HG02852 (cell line): ENCODE measurements at regions not wholly inside any gene's neighbourhood (a gene's known extent, or its start where the extent isn't known, plus 50 kb on each side); places are given as distances from the start of the nearest gene placed in this dataset.
"Not testable (repeated sequence)": the region's sequence is repeated elsewhere in the genome, so short reads cannot be mapped to it uniquely, and the experiment has no call there.

ENCODE experiments used
- ATAC-seq: cut with Tn5 transposase; IDR thresholded peaks from one replicate; pipeline ENCODE4 v1.9.1; 2021; ENCODE audit warnings: mild to moderate bottlenecking, moderate library complexity; ENCODE audit not compliant: unreplicated experiment

GRCh38 chr21:15119486-15119885, 54.7 kb upstream of the NRIP1 start:
- ATAC-seq: no peak

DNA sequence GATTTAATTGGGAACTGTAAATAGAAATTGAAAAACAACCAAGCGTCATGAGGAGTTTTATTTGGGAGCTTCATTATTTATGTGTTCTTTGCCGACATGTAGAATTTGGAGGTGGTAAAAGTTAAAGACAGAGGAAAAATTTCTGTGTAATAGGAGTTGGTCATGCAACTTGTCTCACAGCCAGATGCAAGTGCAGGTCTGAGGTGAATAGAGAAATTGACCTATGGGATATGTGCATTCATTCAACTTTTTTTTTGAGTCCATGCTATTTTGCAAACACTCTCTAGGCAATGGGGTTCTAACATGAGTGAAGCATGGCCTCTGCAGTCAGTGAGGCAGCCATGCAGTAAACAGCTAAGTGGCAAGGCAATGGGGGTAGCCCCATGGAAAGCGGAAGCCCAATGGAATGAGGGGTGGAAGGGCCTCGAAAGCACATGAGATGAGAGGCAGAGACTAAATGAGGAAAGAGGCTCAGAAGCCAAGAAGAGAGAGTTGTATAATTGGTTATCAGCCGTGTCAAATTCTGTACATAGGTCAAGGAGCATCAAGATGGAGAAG, 56.4 kb upstream of the NRIP1 start:
- no peak for ATAC-seq

DNA sequence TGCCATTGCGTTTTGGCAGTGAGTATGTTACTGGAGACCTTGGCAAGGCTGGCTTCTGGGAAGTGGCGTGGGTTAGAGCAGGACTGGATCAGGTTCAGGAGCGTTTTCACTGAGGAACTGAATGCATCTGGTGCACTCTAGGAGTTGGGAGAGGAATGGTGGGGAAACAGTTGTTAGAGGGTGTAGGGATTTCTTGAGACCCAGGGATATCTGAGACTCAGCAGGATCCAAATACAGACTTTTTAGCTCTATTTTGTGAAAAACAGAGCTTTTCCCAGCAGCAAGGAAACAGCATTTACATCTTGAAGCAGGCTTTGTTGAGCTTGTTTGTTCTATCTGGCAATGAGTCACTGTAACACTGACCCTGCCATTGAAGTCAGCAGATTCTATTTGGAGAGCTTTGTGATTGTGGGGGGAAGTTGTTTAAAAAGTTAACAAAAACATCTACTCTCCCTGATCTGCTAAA, 56.9 kb upstream of the NRIP1 start:
- no peak for ATAC-seq

DNA sequence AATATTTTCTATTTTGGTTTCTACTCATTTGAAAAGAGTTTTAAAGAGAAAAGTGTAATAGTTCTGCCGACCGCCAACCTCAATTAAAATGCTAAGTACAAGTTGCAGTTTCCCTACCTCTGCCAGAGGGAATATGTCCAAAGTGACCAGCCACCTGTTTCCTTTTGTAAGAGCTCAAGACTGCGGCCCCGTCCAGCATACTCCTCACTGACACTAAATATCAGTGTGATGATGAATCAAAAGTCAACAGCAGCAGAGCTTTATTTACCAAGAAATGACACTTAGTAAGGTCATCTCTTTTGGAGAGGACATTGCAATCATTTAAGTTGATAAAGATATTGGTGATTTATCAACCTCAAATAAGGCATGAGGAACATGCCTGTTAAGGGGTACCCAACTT, 57.4 kb upstream of the NRIP1 start:
- ATAC-seq: no peak

- ATAC-seq: no peak
Observed at GRCh38 chr21:15124731-15125130, 59.9 kb upstream of the NRIP1 start.

- no peak for ATAC-seq
Observed at GRCh38 chr21:15126948-15127347, 62.1 kb upstream of the NRIP1 start.

- no peak for ATAC-seq
Observed at GRCh38 chr21:15127437-15127836, 62.6 kb upstream of the NRIP1 start.

GRCh38 chr21:15128267-15128666, 63.5 kb upstream of the NRIP1 start:
- no peak for ATAC-seq

- not testable (repeated sequence) for ATAC-seq
Observed at GRCh38 chr21:15128714-15129113, 63.9 kb upstream of the NRIP1 start.

DNA sequence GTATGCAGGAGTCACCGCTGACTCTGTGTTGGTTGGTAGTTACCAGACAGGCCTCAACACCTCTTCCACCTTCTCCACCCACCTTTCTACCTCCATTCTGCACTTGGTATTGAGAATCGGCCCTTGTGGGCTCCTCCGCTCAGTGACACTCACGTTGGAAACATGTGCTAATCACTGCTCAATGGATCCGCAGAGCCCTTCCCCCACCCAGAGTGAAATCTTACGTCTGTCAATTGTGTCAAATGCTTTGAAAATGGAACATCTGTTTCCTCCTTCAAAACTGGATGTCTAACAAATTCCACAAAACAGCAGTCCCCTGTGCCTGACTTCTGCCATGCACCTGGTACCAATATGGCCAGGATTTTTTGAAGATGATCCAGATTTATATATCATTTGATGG, 65.5 kb upstream of the NRIP1 start:
- ATAC-seq: no peak

DNA sequence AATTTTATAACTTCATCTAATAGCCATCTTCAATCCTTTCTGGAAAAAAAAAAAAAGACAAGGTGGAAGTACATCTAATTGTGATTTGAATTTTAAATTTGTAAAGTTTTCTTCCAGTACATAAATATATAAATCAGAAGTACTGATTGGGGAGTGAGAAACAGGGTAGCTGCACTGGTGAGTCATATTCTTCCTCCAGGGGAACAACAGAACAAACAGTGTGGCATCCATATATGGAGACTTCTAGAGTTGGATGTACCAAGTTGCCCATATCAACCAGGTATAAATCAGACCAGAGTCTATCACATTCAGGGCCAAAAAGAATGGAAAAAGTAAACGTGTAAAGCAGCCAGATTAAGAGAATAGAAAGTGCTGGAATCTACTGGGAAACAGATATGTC, 66.0 kb upstream of the NRIP1 start:
- ATAC-seq: no peak

DNA sequence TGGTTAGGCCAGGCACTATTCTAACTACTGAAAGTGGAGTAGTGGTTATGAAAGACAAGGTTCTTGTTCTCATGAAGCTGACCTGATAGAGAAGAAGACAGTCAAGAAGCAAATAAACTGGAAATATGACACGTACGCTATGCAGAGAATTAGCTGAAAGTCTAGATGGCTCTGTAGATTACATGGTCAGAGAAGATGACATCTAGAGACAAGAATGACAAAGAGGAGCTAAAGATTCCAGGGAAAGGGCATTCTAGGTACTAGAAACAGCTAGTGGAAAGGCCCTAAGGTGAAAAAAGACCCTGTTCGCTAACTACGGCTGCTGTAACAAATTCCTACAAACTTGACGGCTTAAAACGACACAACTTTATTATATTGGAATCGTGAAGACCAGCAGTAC, 68.0 kb upstream of the NRIP1 start:
- ATAC-seq: no peak

DNA sequence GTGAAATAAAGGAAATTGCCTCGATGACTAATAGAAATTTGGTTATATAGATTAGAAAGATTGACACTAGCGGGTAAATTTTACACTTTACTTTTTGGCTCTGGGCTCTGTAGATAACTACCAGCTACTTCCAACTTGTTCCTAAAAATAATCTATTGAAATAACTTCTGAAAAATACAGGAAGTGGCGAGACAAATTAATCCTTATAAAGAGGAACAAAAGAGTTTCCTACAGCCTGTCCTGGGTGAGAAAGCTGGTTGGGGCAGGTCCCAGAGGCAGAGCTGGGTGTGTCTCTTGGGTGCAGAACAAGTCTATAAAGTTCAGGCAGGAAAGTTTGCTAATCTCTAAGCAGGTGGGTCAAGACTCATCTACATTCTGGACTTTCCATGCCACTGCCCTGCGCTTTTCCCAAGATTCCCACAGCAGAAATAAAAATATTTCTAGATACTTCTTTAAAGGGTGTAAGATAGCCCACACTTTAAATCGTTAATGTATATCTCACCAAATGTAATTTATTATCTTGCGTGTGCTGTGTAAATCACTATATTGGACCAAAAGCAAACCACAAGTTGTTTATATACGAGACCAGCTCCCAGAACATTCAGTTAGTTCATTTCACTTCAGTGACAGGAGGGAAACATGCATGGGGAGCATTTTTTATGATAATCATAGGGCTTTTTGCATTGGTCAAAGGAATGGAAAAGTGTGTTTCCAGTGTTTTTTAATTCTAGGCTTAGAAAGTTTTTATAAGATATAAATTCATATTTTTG, 70.1 kb upstream of the NRIP1 start:
- no peak for ATAC-seq

DNA sequence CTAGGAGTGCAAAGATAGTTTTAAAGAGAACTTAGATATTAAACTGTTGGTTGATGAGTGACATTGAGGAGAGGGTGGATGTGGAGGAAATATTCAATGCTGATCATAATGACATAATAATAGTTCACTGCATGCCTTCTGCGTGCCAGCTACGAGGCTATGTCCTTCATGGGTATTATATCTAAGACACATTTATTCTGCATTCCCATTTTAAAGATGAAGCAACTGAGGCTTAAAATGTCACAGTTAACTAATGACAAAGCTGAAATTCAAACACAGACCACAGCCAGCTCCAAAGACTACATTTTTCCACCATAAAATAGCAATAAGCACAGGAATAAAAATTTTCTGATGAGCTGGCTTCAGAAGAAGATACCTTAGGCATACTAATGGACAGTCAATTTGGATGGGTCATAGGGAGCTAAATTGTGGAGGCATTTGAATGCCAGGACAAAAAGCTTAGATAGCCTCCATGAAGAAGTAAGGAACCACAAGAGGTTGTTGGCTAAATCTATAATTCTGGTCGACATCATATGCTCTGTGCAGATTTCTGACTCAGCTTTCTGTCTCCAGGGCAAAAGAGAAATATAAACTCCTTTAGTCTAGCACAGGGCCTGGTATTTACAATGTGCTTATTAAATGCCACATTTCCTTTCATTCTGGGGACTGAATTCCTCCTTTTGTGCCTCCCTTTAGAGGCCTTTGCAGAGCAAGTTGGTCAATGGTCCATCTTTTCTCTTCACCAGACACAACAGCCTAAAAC, 71.2 kb upstream of the NRIP1 start:
- ATAC-seq: no peak

DNA sequence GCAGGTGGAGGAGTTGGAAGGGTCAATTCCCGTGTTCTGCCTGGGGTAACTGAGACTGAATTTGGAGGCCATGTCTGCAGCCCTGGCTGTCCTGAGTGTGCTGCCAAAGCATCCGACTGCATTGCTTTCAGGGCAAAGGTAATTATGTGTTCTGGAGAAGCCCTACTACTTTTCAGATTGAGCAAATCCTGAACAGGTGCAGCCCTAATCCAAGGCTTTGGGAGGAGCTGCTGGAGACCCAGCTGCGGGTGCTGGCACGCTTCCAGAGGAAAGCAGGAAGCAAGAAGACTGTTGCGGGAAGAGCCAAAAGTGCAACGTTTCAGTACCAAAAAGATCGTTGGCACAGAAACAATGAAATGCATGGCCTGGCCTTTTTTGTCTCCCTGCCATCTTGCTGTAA, 73.7 kb upstream of the NRIP1 start:
- ATAC-seq: no peak

DNA sequence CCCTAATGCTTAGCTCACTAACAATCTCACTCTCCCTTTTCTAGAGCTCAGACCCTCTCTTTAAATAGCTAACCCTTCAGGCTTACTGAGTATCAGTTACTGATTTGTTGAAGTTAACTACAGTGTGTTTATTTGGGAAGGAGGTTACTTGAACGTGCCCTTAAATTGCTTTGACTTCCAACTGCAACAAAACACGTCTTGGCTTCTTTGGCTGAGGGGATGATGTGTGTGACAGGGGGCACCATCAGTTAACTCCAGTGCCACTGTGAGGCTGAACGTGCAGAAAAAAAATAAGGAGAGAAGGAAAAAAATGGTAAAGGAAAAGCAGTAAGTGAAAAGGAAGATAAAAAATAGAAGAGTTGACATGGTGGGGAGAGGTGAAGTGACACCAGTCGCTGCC, 75.1 kb upstream of the NRIP1 start:
- ATAC-seq: no peak

DNA sequence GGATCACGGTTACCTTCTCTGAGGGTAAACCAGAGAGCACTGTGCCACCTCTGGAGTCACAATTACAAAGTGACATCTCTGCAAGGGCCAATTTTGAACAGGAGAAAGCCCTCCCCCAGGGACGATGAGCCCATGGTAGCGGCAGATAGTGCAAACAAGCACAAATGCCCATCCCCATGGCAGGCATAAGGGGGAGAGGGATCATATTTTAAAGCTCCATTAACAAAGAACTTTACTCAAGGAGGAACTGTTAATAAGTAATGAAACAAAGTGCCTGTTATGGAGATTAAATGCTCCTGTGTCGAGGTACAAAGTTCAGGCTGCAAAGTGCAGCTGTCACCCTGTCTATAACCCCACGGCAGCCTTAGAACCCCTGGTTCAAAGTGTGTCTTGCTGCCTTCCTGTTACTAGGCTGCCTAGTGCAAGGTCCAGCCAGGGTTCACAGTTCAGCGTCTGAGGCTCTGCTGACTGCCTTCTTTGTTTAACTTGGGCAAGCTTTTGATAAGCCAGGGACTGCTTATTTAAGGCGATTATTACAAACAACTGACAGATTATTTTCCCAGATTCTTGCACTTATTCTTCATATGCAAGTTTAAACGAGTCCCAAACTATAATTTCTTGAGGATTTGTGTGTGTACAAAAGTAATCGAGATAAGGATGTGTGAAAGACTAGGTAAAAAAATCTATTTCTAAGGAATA, 75.7 kb upstream of the NRIP1 start:
- ATAC-seq: no peak

DNA sequence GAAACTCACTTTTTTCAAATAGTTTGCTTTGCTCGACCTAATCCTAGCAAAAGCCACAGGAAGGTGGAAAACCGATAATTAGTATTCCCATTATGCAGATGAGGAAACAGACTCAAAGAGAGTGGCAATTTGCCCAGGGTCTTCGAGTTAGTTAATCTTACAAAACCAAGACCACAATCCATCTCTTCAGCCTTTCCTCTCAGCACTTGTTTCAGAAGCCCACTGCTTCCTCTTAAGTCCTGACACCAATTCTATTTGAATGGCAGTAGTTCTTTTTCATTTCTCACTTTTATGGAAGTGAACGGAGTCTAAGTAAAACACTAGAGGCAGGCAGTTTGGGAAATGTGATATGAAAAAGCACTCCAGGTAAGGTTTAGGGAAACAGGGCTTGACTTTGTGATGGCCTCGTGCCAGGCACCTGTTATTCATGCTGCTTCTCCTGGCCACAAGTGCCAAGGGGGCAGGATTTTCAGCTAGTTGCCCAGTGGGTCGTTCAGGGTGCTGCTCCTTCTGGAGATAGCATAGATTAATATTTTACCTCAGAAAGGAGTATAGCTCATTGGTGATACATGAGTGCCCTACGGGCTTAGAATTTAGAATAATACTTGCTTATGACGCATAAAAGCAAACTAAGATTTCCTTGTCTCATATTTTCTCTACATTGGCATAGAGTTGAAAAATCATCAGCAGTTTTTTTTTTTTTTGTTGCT, 76.6 kb upstream of the NRIP1 start:
- ATAC-seq: no peak

DNA sequence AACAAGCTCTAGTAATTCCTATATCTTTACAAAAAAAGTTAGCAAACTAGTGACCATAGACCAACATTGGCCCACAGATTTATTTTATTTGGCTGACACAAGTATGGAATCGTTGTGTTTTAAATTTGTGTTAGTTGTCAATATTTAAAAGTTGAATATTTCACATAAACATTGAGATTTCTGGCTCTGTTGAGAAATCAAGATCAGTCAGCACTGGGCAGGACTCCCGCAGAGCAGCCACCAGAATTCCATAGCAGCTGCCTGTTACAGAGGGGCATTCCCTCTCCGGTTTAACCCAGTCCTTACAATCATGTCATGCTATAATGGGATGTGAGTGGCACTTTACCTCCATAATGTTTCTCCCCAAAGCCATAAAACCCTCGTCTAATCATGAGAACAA, 79.2 kb upstream of the NRIP1 start:
- no peak for ATAC-seq

GRCh38 chr21:15148437-15148836, 83.6 kb upstream of the NRIP1 start:
- ATAC-seq: no peak
